Caco-2 (cell line): ENCODE measurements at regions not wholly inside any gene's neighbourhood (a gene's known extent, or its start where the extent isn't known, plus 50 kb on each side); places are given as distances from the start of the nearest gene placed in this dataset.

ENCODE experiments used
- BruUV-seq: library from RNA; stranded (reverse); fragments of 400-500 nt; replicated peaks from 2 replicates; lab custom pipeline; 2021; lab: Mats Ljungman, UMichigan
- CTCF ChIA-PET: fragments of 300-600 bp; sonication (Branson Sonifier 250); formaldehyde crosslinking; loops from one replicate; lab custom pipeline; 2022; ENCODE audit warnings: antibody characterized with exemption; lab: Charles Lee
- POLR2A ChIA-PET: fragments of 300-600 bp; sonication (Branson Sonifier 250); formaldehyde crosslinking; loops from one replicate; lab custom pipeline; 2022; ENCODE audit warnings: antibody characterized with exemption; lab: Charles Lee
- DNase-seq, 2 experiments: peaks; one replicate each; pipeline versions ENCODE4 v3.0.0 to v3.0.0-alpha.2; 2020 to 2022
- H3K27me3 ChIP-seq: replicated peaks from 2 replicates; pipeline ENCODE4 v1.6.0; 2011; ENCODE audit warnings: low read length; ENCODE audit not compliant: control insufficient read depth, insufficient read depth
- H3K36me3 ChIP-seq: 2 replicates; pipeline ENCODE4 v1.5.1; 2011; ENCODE audit warnings: low read length; ENCODE audit not compliant: control insufficient read depth, insufficient read depth
- H3K4me1 ChIP-seq: fragments of 250-450 bp; sonication (Bioruptor Pico); 2 replicates; pipeline ENCODE4 v1.5.1; 2020; ENCODE audit warnings: mild to moderate bottlenecking
- H3K4me3 ChIP-seq: 2 replicates; pipeline ENCODE4 v1.5.1; 2011; ENCODE audit warnings: low read depth, mild to moderate bottlenecking, control low read depth, low read length
- H3K9me3 ChIP-seq: fragments of 250-450 bp; sonication (Bioruptor Pico); 2 replicates; pipeline ENCODE4 v1.5.1; 2020; ENCODE audit warnings: mild to moderate bottlenecking, moderate library complexity
- H3K27ac Mint-ChIP-seq: one replicate; pipeline ENCODE4 v1.8.0; 2022; ENCODE audit warnings: mixed read lengths; ENCODE audit not compliant: unreplicated experiment
- H3K27me3 Mint-ChIP-seq: one replicate; pipeline ENCODE4 v1.8.0; 2022; ENCODE audit warnings: mixed read lengths; ENCODE audit not compliant: insufficient read depth, unreplicated experiment
- H3K36me3 Mint-ChIP-seq: one replicate; pipeline ENCODE4 v1.8.0; 2022; ENCODE audit warnings: mild to moderate bottlenecking, mixed read lengths; ENCODE audit not compliant: insufficient read depth, unreplicated experiment
- H3K4me1 Mint-ChIP-seq: one replicate; pipeline ENCODE4 v1.8.0; 2022; ENCODE audit warnings: low read depth, mixed read lengths; ENCODE audit not compliant: unreplicated experiment
- H3K4me3 Mint-ChIP-seq: one replicate; pipeline ENCODE4 v1.8.0; 2022; ENCODE audit warnings: mild to moderate bottlenecking, moderate library complexity, mixed read lengths; ENCODE audit not compliant: unreplicated experiment
- H3K9me3 Mint-ChIP-seq: one replicate; pipeline ENCODE4 v1.8.0; 2022; ENCODE audit warnings: mixed read lengths; ENCODE audit not compliant: unreplicated experiment
- CTCF ChIP-seq, 2 experiments: fragments of 200-600 bp in 1 of 2; IDR thresholded peaks; 1 replicate in 1 of 2; 2 replicates in 1 of 2; pipeline versions ENCODE4 v1.5.1 to v1.8.0; 2011 to 2022; ENCODE audit warnings: antibody characterized with exemption in 1 of 2, control low read depth in 1 of 2, inconsistent platforms in 1 of 2, low read depth in 1 of 2, low read length in 1 of 2, mild to moderate bottlenecking in 1 of 2, moderate library complexity in 1 of 2; ENCODE audit not compliant: insufficient read depth in 1 of 2, severe bottlenecking in 1 of 2, unreplicated experiment in 1 of 2
- intact Hi-C: fragments of 100-400 bp; cut with micrococcal nuclease; formaldehyde crosslinking; loops from one replicate; pipeline ENCODE4 v1.10.0; 2022; ENCODE audit not compliant: unreplicated experiment

GRCh38 chr22:48949375-48950149, 878.1 kb downstream of the BRD1 start:
- Histone ChIP-seq H3K27me3 (no peaks in the 10 kb centered on the region), H3K9me3 (no peaks in the 10 kb centered on the region), H3K36me3 (no peaks in the 10 kb centered on the region), H3K4me1 (no peaks in the 10 kb centered on the region), H3K4me3 (no peak overlapping the region)
- no TSS peak for BruUV-seq
- Mint-ChIP-seq H3K4me1 (no peaks in the 10 kb centered on the region), H3K27me3 (peaks cover 4% of the 10 kb centered on the region), H3K27ac (no peak overlapping the region), H3K9me3 (peaks cover 8% of the 10 kb centered on the region), H3K36me3 (no peaks in the 10 kb centered on the region), H3K4me3 (no peak overlapping the region)
- POLR2A ChIA-PET = no interaction called here
- CTCF ChIA-PET = interaction anchor here (0.6 kb wide), 1 partner anchor 63 kb away, joined by 3 read pairs; no protein-coding TSS in a partner anchor
- no peak for DNase-seq
- intact Hi-C loops = no loop called here
- TF ChIP-seq CTCF (IDR thresholded peaks at IDR 0.05; ENCODE audit: insufficient read depth in 1 of 2, low read depth in 1 of 2, low read length in 1 of 2, severe bottlenecking in 1 of 2, unreplicated experiment in 1 of 2) = no peak

GRCh38 chr22:48948575-48949170, 879.0 kb downstream of the BRD1 start:
- Mint-ChIP-seq H3K27ac (no peak overlapping the region), H3K36me3 (no peaks in the 10 kb centered on the region), H3K9me3 (peaks cover 8% of the 10 kb centered on the region), H3K4me1 (no peaks in the 10 kb centered on the region), H3K4me3 (no peak overlapping the region), H3K27me3 (peaks cover 4% of the 10 kb centered on the region)
- ChIA-PET CTCF (no interaction called here), POLR2A (no interaction called here)
- H3K9me3 ChIP-seq = no peaks in the 10 kb centered on the region
- no peaks in the 10 kb centered on the region for H3K4me1 ChIP-seq
- no TSS peak for BruUV-seq
- H3K36me3 ChIP-seq = no peaks in the 10 kb centered on the region
- H3K27me3 ChIP-seq = no peaks in the 10 kb centered on the region
- DNase-seq = no peak
- intact Hi-C loops = no loop called here
- no peak overlapping the region for H3K4me3 ChIP-seq
- TF ChIP-seq CTCF (IDR thresholded peaks at IDR 0.05; ENCODE audit: insufficient read depth in 1 of 2, low read depth in 1 of 2, low read length in 1 of 2, severe bottlenecking in 1 of 2, unreplicated experiment in 1 of 2) = no peak

GRCh38 chr22:48947636-48948035, 880.0 kb downstream of the BRD1 start:
- H3K4me1 Mint-ChIP-seq = no peaks in the 10 kb centered on the region
- TF ChIP-seq CTCF (IDR thresholded peaks at IDR 0.05; ENCODE audit: insufficient read depth in 1 of 2, low read depth in 1 of 2, low read length in 1 of 2, severe bottlenecking in 1 of 2, unreplicated experiment in 1 of 2) = no peak
- POLR2A ChIA-PET = no interaction called here

More at GRCh38 chr22:48947636-48948035, 880.0 kb downstream of the BRD1 start:
- Mint-ChIP-seq H3K27me3 (peaks cover 4% of the 10 kb centered on the region), H3K36me3 (no peaks in the 10 kb centered on the region), H3K27ac (no peak overlapping the region), H3K9me3 (peaks cover 8% of the 10 kb centered on the region), H3K4me3 (no peak overlapping the region)
- DNase-seq = no peak
- no peaks in the 10 kb centered on the region for H3K27me3 ChIP-seq
- H3K9me3 ChIP-seq = no peaks in the 10 kb centered on the region
- no TSS peak for BruUV-seq
- no peak overlapping the region for H3K4me3 ChIP-seq
- H3K4me1 ChIP-seq = no peaks in the 10 kb centered on the region
- H3K36me3 ChIP-seq = no peaks in the 10 kb centered on the region
- intact Hi-C loops = no loop called here
- CTCF ChIA-PET = no interaction called here
